NCI-H1105 (cell line): ENCODE measurements at regions not wholly inside any gene's neighbourhood (a gene's known extent, or its start where the extent isn't known, plus 50 kb on each side); places are given as distances from the start of the nearest gene placed in this dataset.
"Not testable (repeated sequence)": the region's sequence is repeated elsewhere in the genome, so short reads cannot be mapped to it uniquely, and the experiment has no call there.

ENCODE experiments used
- DNase-seq: peaks from one replicate; lab custom pipeline; 2025; lab: John Stamatoyannopoulos, UW

DNA sequence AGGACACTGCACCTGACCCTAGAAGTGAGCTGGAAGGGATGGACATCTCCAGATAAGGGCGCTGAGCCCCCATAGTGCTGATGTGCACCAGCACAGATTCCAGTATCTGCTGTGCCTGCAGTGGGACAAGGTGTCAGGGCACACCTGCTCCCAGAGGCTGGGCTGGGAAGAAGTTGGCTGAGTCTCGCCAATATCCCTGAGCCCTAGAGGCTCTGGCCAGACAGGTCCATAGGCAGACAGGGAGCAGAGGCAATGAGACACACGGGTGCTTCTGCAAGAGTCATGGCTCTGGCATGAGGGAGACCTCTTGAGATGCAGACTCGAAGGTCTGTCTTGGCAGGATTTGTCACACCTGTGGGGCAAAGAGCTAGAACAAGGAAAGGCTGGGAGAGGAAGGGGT is 1321.5 kb downstream of the UQCRFS1 start:
- no peak for DNase-seq

DNA sequence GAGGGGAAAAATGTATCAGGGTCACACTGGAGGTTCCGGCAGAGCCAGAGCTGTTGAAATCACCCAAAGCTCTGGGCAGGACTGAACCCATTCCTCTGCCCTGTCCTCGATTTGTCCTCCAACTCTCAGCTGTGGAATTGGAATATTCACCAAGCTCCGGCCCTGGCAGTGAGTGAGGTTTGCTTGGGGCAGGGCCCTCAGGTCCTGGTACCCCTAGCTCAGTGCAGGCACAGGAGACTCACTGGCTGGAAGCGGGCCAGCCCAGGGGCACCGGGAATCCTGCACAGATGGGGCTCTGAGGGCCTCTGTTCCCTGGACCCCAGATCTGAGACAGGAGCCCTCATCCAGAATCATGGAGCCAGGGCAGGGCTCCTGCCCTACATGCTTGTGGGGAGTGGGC is 1322.3 kb downstream of the UQCRFS1 start:
- DNase-seq, result no peak

GRCh38 chr19:27890206-27890605 is 1322.7 kb downstream of the UQCRFS1 start:
- DNase-seq, result no peak

- no peak for DNase-seq
Measured at GRCh38 chr19:27889156-27889555, 1323.8 kb downstream of the UQCRFS1 start.

DNA sequence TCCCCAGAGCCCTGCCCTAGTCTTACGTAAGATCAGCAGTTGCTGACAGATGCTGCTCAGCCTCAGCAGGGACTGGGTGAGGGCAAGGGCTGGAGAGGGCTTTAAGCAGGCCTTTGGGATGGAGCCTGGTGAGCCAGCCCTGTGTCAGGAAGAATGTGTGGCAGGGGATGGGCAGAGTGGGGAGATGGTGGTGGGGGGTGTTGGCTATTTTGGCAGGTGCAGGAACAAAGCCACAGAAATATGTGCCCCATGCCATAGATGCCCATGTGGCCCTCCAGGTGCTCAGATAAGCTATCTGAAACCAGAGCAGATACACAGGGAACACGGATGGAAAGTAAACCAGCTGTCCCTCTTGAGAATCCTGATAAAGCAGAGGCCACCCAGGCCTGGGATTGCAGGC is 1325.0 kb downstream of the UQCRFS1 start:
- no peak for DNase-seq

DNA sequence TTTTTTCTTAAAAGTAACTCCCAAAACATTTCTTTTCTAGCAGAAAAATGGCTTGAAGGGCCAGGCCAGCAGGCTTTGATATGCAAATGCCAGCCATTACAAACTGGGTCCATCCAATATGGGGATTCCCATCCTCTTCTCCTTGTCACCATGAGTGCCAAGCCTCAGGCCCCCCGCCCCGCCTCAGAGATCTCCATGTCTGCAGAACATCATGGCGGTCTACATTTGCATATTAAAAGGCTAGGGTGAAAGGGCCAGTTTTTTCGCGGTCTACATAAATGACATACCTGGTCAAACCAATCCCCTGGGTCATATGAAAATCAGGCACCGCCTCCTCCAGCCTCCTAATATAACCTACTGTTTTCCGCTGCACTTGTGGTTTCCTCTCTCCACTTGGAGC is 1327.6 kb downstream of the UQCRFS1 start:
- DNase-seq, result no peak

DNA sequence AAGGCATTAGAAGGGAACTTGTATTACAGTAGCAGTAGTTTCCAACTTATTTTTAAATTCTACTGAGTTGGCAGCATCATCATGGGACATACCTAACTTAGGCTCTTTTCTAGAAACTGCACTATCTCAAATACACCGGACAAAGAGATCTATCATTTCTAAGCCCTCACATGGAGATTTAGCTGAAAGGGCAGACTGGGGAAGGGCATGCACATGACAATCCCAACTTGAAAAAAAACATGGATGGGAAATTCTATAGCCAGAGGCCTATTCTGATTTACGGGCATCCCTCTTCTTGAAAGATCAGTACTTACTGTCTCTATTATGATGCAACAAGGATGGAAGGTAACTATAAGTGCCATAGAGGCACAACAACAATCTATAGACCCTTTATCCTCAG is 1328.6 kb downstream of the UQCRFS1 start:
- DNase-seq, result no peak

- DNase-seq, result no peak
Measured at GRCh38 chr19:27881213-27881612, 1331.7 kb downstream of the UQCRFS1 start.

GRCh38 chr19:27876976-27877512 is 1335.9 kb downstream of the UQCRFS1 start:
- no peak for DNase-seq

- no peak for DNase-seq
Measured at GRCh38 chr19:27876489-27876888, 1336.5 kb downstream of the UQCRFS1 start.

DNA sequence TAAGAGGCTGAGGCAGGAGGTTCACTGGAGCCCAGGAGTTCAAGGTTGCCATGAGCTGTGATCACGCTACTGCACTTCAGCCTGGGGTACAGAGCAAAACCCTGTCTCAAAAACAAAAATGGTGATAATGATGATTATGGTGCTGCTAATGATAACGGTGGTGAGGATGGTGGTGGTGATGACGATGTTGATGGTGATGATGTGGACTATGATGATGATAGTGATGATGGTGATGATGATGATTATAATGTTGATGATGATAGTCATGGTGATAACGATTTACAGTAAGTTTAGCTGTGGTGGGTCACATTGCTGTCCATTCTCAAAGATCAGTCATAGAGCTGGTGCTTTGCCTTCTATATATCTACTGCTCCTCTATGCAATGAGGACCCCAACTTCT is 1340.6 kb downstream of the UQCRFS1 start:
- DNase-seq, result no peak

DNA sequence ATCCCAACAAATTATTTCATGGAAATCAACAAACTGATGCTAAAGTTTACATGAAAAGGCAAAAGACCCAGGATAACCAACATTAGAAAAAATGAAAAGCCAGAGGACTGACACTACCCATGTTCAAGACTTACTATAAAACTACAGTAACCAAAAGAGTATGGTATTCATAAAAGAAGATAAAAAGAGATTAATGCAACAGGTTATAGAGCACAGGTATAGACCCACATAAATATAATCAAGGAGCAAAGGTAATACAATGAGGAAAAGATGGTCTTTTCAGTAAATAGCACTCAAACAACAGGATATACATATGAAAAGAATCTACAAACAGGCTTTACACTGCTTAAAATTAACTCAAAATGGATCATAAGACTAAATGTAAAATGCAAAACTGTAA is 1342.7 kb downstream of the UQCRFS1 start:
- no peak for DNase-seq

DNA sequence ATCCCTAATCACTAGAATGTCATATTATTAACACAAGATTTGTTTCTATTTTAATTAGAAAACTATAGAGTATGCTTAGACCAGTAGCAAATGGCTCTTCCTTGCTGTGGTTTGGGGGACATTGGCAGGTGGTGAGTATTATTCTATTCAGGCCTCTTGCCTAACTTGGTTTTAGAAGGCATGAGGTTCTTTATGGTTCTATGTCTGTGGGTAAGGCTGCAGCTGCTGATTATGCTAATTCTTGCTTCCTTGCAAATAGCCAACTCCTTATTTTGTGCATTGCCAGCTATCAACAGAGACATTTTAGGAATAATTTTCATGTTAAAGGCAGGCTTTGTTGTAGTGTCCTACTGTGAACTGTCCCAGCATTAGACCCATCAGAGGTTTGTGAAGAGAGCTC is 1344.9 kb downstream of the UQCRFS1 start:
- no peak for DNase-seq

DNA sequence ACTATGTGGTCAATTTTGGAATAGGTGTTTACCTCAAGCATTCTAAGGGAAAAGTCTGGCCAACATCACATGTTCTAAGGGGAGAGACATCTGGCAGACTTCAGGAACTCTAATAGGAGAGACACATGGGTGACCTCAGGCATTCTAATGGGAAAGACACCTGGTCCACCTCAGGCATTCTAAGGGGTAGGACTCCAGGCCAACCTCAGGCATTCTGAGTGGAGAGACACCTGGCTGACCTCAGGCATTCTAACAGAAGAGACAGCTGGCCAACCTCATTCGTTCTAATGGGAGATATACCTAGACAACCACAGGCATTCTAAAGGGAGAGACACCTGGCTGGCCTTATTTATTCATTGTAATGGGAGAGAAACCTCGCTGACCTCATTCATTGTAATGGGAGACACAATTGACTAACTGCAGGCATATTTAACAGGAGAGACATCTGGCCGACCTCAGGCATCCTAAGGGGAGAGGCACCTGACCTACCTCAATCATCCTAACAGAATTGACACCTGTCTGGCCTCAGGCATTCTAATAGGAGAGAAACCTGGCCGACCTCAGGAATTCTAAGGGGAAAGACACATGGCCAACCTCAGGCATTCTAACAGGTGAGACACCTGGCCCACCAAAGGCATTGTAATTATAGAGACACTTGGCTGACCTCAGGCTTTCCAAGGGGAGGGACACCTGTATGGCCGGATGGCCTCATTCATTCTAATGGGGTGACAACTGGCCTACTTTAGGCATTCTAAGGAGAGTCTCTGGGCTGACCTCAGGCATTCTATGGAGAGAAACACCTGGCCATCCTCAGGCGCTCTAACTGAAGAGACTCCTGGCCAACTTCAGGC is 1346.8 kb downstream of the UQCRFS1 start:
- DNase-seq, result no peak

DNA sequence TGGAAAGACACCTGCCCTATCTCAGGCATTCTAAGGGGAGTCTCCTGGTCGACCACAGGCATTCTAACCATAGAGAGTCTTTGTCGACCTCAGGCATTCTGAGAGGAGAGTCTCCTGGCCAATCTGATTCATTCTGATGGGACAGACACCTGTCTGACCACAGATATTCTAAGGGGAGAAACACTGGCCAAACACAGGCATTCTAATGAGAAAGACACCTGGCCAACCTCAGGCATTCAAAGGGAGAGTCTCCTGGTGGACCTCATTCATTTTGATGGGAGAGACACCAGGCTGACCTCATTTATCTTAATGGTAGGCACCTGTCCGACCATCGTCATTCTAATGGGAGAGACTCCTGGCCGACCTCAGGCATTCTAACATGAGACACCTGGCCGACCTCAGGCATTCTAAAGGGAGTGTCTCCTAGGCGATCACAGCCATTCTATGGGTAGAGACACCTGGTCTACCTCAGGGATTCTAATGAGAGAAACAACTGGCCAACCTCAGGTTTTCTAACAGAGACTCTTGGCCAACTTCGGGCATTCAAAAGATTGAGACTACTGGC is 1351.5 kb downstream of the UQCRFS1 start:
- DNase-seq, result no peak

DNA sequence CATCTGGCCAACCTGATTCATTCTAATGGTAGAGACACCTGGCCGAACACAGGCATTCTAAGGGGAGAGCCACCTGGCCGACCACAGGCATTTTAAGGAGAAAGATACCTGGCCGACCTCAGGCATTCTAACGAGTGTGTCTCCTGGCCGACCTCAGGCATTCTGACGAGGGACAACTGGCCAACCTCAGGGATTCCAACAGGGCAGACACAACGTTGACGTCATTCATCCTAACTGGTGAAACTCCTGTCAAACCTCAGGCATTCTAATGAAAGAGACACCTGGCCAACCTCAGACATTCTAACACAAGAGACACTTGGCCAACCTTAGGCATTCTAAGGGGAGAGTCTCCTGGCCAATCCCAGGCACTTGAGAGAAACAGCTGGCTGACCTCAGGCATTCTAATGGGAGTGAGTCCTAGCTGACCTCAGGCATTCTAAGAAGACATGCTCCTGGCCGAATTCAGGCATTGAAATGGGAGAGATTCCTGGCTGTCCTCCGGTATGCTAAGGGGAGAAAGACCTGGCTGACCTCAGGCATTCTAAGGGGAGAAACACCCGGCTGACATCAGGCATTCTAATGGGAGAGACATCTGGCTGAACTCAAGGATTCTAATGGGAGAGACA is 1352.5 kb downstream of the UQCRFS1 start:
- no peak for DNase-seq

- no peak for DNase-seq
Measured at GRCh38 chr19:27859689-27860088, 1353.3 kb downstream of the UQCRFS1 start.

GRCh38 chr19:27858981-27859581 is 1353.9 kb downstream of the UQCRFS1 start:
- no peak for DNase-seq

DNA sequence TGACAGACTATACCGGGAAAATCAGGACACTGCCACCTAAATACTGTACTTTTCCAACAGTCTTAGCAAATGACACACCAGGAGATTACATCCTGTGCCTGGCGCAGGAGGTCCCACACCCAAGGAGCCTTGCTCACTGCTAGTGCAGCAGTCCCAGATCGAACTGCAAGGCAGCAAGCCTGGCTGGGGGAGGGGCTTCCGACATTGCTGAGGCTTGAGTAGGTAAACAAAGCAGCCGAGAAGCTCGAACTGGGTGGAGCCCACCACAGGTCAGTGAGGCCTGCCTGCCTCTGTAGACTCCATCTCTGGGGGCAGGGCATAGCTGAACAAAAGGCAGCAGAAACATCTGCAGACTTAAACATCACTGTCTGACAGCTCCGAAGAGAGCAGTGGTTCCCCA is 1360.0 kb downstream of the UQCRFS1 start:
- not testable (repeated sequence) for DNase-seq

DNA sequence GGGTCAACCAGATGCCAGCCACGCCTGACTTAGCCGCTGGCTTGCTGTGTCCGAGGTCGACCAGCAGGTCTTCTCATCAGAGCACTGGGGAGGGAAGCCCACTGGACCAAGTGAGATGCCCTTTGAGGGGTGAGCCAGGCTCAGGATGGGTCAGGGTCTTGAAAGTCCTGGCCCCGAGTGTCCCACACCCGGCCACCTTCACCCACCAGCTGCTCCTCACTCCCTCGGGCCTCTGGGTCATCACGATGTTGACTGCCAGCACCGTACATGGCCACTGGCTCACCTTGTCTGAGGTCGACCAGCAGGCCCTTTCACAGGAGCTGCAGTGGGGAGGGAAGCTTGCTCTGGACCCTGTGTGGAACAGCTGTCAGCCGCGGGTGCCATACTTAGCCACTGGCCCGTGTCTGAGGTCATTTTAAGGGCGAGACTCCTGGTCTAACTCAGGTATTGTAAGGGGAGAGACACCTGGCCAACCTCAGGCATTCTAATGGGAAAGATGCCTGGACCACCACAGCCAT is 1361.3 kb downstream of the UQCRFS1 start:
- DNase-seq, result no peak

DNA sequence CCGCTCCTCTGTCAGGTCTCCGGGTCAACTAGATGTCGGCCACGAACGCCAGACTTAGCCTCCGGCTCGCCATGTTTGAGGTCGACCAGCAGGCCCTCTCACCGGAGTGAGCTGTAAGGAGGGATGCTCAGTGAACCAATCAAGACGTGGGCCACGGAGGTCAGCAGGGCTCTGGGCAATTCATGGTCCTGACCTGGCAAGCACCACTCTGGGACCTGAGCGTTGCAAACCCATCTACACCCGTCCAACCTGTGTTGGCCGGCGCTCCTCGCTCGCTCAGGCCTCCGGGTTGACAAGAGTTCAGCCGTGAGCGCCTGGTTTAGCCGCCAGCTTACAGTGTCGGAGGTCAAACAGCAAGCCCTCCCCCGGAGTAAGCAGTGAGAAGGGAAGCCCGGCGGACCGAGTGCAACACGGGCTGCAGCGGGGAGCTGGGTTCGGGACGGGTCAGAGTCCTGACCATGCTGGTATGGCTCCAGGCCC is 1361.9 kb downstream of the UQCRFS1 start:
- no peak for DNase-seq

- DNase-seq, result no peak
Measured at GRCh38 chr19:27846944-27847343, 1366.0 kb downstream of the UQCRFS1 start.
